OCI-LY7 (cell line): ENCODE measurements at regions not wholly inside any gene's neighbourhood (a gene's known extent, or its start where the extent isn't known, plus 50 kb on each side); places are given as distances from the start of the nearest gene placed in this dataset.

Source experiments
- BruUV-seq: library from RNA; stranded (reverse); fragments of 400-500 nt; replicated peaks from 2 replicates; lab custom pipeline; 2021; lab: Mats Ljungman, UMichigan
- CTCF ChIA-PET: fragments of 300-600 bp; sonication (Branson Sonifier 250); formaldehyde crosslinking; loops from one replicate; lab custom pipeline; 2022; ENCODE audit warnings: antibody characterized with exemption; ENCODE audit not compliant: unreplicated experiment; lab: Charles Lee
- POLR2A ChIA-PET: fragments of 300-600 bp; sonication (Branson Sonifier 250); formaldehyde crosslinking; loops from one replicate; lab custom pipeline; 2022; ENCODE audit warnings: antibody characterized with exemption; lab: Charles Lee
- DNase-seq: peaks from one replicate; pipeline ENCODE4 v3.0.0-alpha.2; 2015; ENCODE audit warnings: low spot score
- H2AFZ ChIP-seq: fragments of 200-600 bp; sonication (generic), shearing (Covaris generic); 2 replicates; pipeline ENCODE4 v1.6.1; 2014; ENCODE audit warnings: mild to moderate bottlenecking, antibody characterized with exemption, low read length, moderate library complexity
- H3K27ac ChIP-seq: fragments of 200-600 bp; sonication (generic); 2 replicates; pipeline ENCODE4 v1.5.1; 2014; ENCODE audit warnings: mixed run types, low read depth, mild to moderate bottlenecking, moderate library complexity, low read length, inconsistent platforms; ENCODE audit not compliant: poor library complexity, severe bottlenecking
- H3K36me3 ChIP-seq: fragments of 200-600 bp; sonication (generic); 2 replicates; pipeline ENCODE4 v1.6.1; 2014; ENCODE audit warnings: mild to moderate bottlenecking, antibody characterized with exemption, low read length, moderate library complexity, mixed read lengths; ENCODE audit not compliant: insufficient read depth
- H3K4me1 ChIP-seq: fragments of 200-600 bp; sonication (generic); 2 replicates; pipeline ENCODE4 v1.5.1; 2014; ENCODE audit warnings: mild to moderate bottlenecking, low read length; ENCODE audit not compliant: insufficient read depth, poor library complexity, severe bottlenecking
- H3K4me2 ChIP-seq: fragments of 200-600 bp; sonication (generic); 2 replicates; pipeline ENCODE4 v1.6.1; 2014; ENCODE audit warnings: mild to moderate bottlenecking, low read length
- H3K4me3 ChIP-seq: fragments of 200-600 bp; sonication (generic); 2 replicates; pipeline ENCODE4 v1.5.1; 2014; ENCODE audit warnings: mild to moderate bottlenecking, low read depth, low read length; ENCODE audit not compliant: poor library complexity, severe bottlenecking
- H3K79me2 ChIP-seq: fragments of 200-600 bp; sonication (generic); 2 replicates; pipeline ENCODE4 v1.6.1; 2016; ENCODE audit warnings: low read depth, mild to moderate bottlenecking, low read length, moderate library complexity, mixed read lengths; ENCODE audit not compliant: insufficient read depth
- H3K9me2 ChIP-seq: fragments of 200-600 bp; sonication (generic); 2 replicates; pipeline ENCODE4 v1.6.1; 2016; ENCODE audit warnings: mild to moderate bottlenecking, low read length, mixed read lengths; ENCODE audit not compliant: insufficient read depth
- H3K9me3 ChIP-seq: fragments of 200-600 bp; sonication (generic); 2 replicates; pipeline ENCODE4 v1.6.1; 2014; ENCODE audit warnings: mild to moderate bottlenecking, mixed run types, low read length, mixed read lengths
- H4K20me1 ChIP-seq: fragments of 200-600 bp; sonication (generic); 2 replicates; pipeline ENCODE4 v1.6.1; 2014; ENCODE audit warnings: mild to moderate bottlenecking, antibody characterized with exemption, low read length, moderate library complexity, mixed read lengths; ENCODE audit not compliant: insufficient read depth
- EZH2phosphoT487 ChIP-seq: fragments of 200-600 bp; sonication (generic); IDR thresholded peaks from 2 replicates; pipeline ENCODE4 v1.6.1; 2018; ENCODE audit warnings: low read depth, borderline replicate concordance, mild to moderate bottlenecking, mixed run types, antibody characterized with exemption, low read length, moderate library complexity, mixed read lengths
- intact Hi-C: fragments of 100-400 bp; cut with micrococcal nuclease; formaldehyde crosslinking; loops from one replicate; pipeline ENCODE4 v1.10.0; 2022; ENCODE audit not compliant: unreplicated experiment
- TF ChIP-seq, protein P1 (sequence below): fragments of 200-600 bp; sonication (generic); conservative IDR thresholded peaks from 2 replicates; pipeline ENCODE4 v1.5.1; 2014; ENCODE audit warnings: mild to moderate bottlenecking, antibody characterized with exemption, low read length, moderate library complexity, mixed read lengths

DNA sequence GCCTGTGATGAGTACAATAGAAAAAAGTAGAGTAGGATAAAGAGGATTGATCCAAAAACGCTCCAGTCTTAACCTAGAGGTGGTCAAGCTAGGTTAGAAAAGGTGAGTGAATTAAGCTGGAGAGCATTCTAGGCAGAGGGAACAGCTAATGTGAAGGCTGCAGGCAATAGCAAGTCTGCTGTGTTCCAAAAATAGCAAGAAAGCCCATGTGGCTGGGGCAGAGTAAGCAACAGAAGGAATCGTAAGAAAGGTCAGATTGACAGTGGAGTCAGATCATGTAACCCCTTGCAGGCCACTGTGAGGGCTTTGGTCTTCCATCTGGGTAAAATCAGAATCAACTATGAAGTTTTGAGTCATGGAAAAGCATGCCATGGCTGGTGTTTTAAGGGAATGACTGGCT lies 155.0 kb downstream of the OPN5 start:
- no peak overlapping the region for H3K4me3 ChIP-seq
- H3K4me2 ChIP-seq, result no peak overlapping the region
- no peak for DNase-seq
- no peaks in the 10 kb centered on the region for H3K4me1 ChIP-seq
- BruUV-seq, result no TSS peak
- no peaks in the 10 kb centered on the region for H3K36me3 ChIP-seq
- H4K20me1 ChIP-seq, result no peaks in the 10 kb centered on the region
- TF ChIP-seq, protein P1, sequence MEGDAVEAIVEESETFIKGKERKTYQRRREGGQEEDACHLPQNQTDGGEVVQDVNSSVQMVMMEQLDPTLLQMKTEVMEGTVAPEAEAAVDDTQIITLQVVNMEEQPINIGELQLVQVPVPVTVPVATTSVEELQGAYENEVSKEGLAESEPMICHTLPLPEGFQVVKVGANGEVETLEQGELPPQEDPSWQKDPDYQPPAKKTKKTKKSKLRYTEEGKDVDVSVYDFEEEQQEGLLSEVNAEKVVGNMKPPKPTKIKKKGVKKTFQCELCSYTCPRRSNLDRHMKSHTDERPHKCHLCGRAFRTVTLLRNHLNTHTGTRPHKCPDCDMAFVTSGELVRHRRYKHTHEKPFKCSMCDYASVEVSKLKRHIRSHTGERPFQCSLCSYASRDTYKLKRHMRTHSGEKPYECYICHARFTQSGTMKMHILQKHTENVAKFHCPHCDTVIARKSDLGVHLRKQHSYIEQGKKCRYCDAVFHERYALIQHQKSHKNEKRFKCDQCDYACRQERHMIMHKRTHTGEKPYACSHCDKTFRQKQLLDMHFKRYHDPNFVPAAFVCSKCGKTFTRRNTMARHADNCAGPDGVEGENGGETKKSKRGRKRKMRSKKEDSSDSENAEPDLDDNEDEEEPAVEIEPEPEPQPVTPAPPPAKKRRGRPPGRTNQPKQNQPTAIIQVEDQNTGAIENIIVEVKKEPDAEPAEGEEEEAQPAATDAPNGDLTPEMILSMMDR, result no peak
- no peak for TF ChIP-seq EZH2phosphoT487
- no peaks in the 10 kb centered on the region for H3K79me2 ChIP-seq
- H3K9me2 ChIP-seq, result no peaks in the 10 kb centered on the region
- CTCF ChIA-PET, result no interaction called here
- no peaks in the 10 kb centered on the region for H3K9me3 ChIP-seq
- H3K27ac ChIP-seq, result no peak overlapping the region
- POLR2A ChIA-PET, result no interaction called here
- intact Hi-C loops, result no loop called here
- no peak overlapping the region for H2AFZ ChIP-seq

DNA sequence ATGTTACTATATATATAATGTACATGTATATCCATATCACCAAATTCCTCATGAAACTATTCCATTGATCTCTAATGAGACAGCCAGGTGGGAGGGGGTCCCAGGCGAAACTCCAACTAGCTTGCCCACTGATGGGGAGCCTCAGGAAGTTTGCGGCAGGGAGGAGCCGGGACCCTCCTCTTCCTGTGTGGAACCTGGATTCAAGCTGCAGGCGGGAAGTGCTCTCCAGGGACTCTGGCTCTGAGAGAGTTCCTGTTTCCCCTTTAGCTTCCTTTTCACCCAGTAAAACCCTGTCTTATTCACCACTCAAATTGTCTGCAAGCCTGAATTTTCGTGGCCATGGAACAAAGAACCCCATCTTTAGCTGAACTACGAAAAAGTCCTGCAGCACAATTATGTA lies 152.2 kb downstream of the OPN5 start:
- no peak for DNase-seq
- H3K4me3 ChIP-seq, result no peak overlapping the region
- no peak overlapping the region for H3K4me2 ChIP-seq
- intact Hi-C loops, result no loop called here
- no peaks in the 10 kb centered on the region for H3K79me2 ChIP-seq
- H3K9me2 ChIP-seq, result no peaks in the 10 kb centered on the region
- BruUV-seq, result no TSS peak
- no peak overlapping the region for H3K27ac ChIP-seq
- POLR2A ChIA-PET, result no interaction called here
- TF ChIP-seq EZH2phosphoT487, result no peak
- TF ChIP-seq, protein P1, result no peak
- no peaks in the 10 kb centered on the region for H4K20me1 ChIP-seq
- no peaks in the 10 kb centered on the region for H3K4me1 ChIP-seq
- no peaks in the 10 kb centered on the region for H3K9me3 ChIP-seq
- CTCF ChIA-PET, result no interaction called here
- no peak overlapping the region for H2AFZ ChIP-seq
- H3K36me3 ChIP-seq, result no peaks in the 10 kb centered on the region

DNA sequence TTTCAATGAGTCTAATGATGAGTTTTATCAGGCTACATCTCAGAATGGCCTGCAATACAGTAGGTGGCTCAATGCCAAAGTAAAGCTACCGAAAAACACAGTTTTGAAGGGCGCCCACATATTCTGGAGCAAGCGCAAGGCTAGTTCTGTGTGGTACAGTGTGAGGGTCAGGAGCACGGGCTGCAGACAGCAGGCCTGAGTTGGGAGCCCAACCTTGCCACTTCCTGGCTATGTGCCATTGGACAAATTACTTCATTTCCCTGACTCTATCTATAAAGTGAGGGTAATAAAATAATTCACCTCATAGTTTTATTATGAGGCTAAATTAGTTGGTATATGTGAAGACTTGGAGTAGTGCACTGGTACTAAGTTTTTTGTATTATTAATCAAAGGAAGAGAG lies 150.7 kb downstream of the OPN5 start:
- no TSS peak for BruUV-seq
- no peaks in the 10 kb centered on the region for H4K20me1 ChIP-seq
- H3K36me3 ChIP-seq, result no peaks in the 10 kb centered on the region
- no peak overlapping the region for H2AFZ ChIP-seq
- ChIA-PET POLR2A (no interaction called here), CTCF (no interaction called here)
- H3K4me1 ChIP-seq, result no peaks in the 10 kb centered on the region
- H3K4me2 ChIP-seq, result no peak overlapping the region
- no peak for TF ChIP-seq EZH2phosphoT487
- no peaks in the 10 kb centered on the region for H3K9me3 ChIP-seq
- DNase-seq, result no peak
- no peak overlapping the region for H3K27ac ChIP-seq
- H3K9me2 ChIP-seq, result no peaks in the 10 kb centered on the region
- no peak overlapping the region for H3K4me3 ChIP-seq
- H3K79me2 ChIP-seq, result no peaks in the 10 kb centered on the region
- intact Hi-C loops, result no loop called here
